ENCODE measurements at regions not wholly inside any gene's neighbourhood (a gene's known extent, or its start where the extent isn't known, plus 50 kb on each side); places are given as distances from the start of the nearest gene placed in this dataset.

DNA sequence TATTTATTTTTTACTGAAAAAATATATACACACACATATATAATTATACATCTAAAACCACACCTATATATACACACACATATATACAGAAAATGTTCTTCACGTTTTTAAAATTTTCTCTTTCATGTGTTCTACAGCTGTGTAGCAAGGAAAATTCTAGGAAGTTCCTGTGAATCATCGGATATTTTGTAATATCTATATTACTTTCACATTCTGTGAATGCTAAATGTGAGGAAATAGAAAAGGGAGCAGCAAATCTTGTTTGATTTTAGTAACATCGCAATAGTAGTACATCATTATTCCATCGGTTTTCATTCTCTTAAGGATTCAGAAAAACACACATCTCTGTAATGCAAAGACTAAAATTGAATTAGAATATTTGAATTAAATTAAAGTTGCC, 836.8 kb upstream of the NECTIN3 start:
- TF ChIP-seq POLR2A (IDR thresholded peaks at IDR 0.05; ENCODE audit: low read length) (no peak), GATA1 (IDR thresholded peaks at IDR 0.05; ENCODE audit: low read depth, low read length) (no peak)

Data from erythroblast (primary cell).